Choroid plexus epithelial cell (primary cell): ENCODE measurements at regions not wholly inside any gene's neighbourhood (a gene's known extent, or its start where the extent isn't known, plus 50 kb on each side); places are given as distances from the start of the nearest gene placed in this dataset.
A peak's percentile ranks its signal among the peaks of the same experiment; 100 is the strongest.

Experiments used
- DNase-seq: peaks from one replicate; pipeline ENCODE4 v3.0.0-alpha.2; 2010; ENCODE audit warnings: low read depth
- H3K4me3 ChIP-seq: 2 replicates; pipeline ENCODE4 v1.5.1; 2011; ENCODE audit warnings: low read depth, mild to moderate bottlenecking, control low read depth, low read length, moderate library complexity
- CTCF ChIP-seq: conservative IDR thresholded peaks from 2 replicates; pipeline ENCODE4 v1.5.1; 2011; ENCODE audit warnings: low read depth, mild to moderate bottlenecking, control low read depth, inconsistent platforms, low read length, moderate library complexity

GRCh38 chr4:96691521-96691920 is 851.6 kb downstream of the PDHA2 start:
- TF ChIP-seq CTCF: no peak
- DNase-seq: no peak
- H3K4me3 ChIP-seq: no peak overlapping the region

GRCh38 chr4:96698831-96699230 is 858.9 kb downstream of the PDHA2 start:
- no peak for TF ChIP-seq CTCF
- no peak for DNase-seq
- no peak overlapping the region for H3K4me3 ChIP-seq

- no peak overlapping the region for H3K4me3 ChIP-seq
- no peak for DNase-seq
- no peak for TF ChIP-seq CTCF
Observed at GRCh38 chr4:96703265-96703664, 863.4 kb downstream of the PDHA2 start.

- no peak overlapping the region for H3K4me3 ChIP-seq
- TF ChIP-seq CTCF: no peak
- DNase-seq: no peak
Observed at GRCh38 chr4:96708766-96709165, 868.9 kb downstream of the PDHA2 start.

GRCh38 chr4:96713271-96713850 is 873.5 kb downstream of the PDHA2 start:
- peak; percentile 51 for DNase-seq
- no peak overlapping the region for H3K4me3 ChIP-seq
- TF ChIP-seq CTCF: no peak

GRCh38 chr4:96729641-96730040 is 889.7 kb downstream of the PDHA2 start:
- DNase-seq: peak; percentile 49
- H3K4me3 ChIP-seq: no peak overlapping the region
- no peak for TF ChIP-seq CTCF

- DNase-seq: no peak
- H3K4me3 ChIP-seq: no peak overlapping the region
- TF ChIP-seq CTCF: no peak
Observed at GRCh38 chr4:96730432-96730831, 890.5 kb downstream of the PDHA2 start.
